ENCODE measurements at regions not wholly inside any gene's neighbourhood (a gene's known extent, or its start where the extent isn't known, plus 50 kb on each side); places are given as distances from the start of the nearest gene placed in this dataset.
A peak's percentile ranks its signal among the peaks of the same experiment; 100 is the strongest.
"Not testable (repeated sequence)": the region's sequence is repeated elsewhere in the genome, so short reads cannot be mapped to it uniquely, and the experiment has no call there.

DNA sequence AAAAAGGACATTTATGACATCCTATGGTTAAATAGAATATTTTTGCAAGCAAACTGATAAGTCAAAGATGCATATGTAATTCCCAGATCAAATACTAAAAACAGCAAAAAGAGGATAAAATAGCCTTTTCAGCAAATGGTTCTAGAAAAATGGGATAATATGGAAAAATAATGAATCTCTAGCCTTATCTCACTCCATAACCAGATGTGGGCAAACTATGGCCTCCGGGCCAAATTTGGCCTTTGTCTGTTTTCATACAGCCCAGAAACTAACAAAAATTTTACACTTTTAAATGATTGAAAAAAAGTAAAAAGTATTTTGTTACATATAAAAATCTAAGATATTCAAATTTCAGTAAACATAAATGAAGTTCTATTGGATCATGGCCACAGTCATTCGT lies 215.4 kb upstream of the PRSS1 start:
- DNase-seq (ENCODE audit: low spot score), result no peak

GRCh38 chr7:142529591-142529990 lies 219.7 kb upstream of the PRSS1 start:
- no peak for DNase-seq (ENCODE audit: low spot score)

- DNase-seq (ENCODE audit: low spot score), result no peak
Observed at GRCh38 chr7:142528608-142529408, 220.5 kb upstream of the PRSS1 start.

- no peak for DNase-seq (ENCODE audit: low spot score)
Observed at GRCh38 chr7:142523821-142524460, 225.3 kb upstream of the PRSS1 start.

DNA sequence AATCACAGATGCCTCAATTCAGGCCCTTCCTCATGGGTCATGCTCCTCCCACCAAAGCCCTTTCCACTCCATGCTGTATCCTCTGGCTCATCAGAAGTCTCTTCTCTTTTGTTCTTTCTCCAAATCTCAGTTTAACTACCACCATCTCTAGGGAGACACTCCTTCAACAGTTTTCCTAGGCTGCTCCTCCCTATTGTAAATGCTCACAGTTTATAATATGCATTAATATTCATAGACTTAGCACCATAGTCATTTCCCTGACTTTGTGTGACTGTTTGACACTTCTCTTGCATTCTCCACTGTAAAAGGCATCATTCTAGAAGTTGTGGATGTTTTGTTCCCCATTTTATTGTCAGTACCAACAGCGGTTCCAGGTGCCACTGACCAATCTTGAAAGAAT lies 226.5 kb upstream of the PRSS1 start:
- DNase-seq (ENCODE audit: low spot score), result no peak

GRCh38 chr7:142520885-142521284 lies 228.4 kb upstream of the PRSS1 start:
- DNase-seq (ENCODE audit: low spot score), result not testable (repeated sequence)

GRCh38 chr7:142520455-142520854 lies 228.8 kb upstream of the PRSS1 start:
- DNase-seq (ENCODE audit: low spot score), result not testable (repeated sequence)

DNA sequence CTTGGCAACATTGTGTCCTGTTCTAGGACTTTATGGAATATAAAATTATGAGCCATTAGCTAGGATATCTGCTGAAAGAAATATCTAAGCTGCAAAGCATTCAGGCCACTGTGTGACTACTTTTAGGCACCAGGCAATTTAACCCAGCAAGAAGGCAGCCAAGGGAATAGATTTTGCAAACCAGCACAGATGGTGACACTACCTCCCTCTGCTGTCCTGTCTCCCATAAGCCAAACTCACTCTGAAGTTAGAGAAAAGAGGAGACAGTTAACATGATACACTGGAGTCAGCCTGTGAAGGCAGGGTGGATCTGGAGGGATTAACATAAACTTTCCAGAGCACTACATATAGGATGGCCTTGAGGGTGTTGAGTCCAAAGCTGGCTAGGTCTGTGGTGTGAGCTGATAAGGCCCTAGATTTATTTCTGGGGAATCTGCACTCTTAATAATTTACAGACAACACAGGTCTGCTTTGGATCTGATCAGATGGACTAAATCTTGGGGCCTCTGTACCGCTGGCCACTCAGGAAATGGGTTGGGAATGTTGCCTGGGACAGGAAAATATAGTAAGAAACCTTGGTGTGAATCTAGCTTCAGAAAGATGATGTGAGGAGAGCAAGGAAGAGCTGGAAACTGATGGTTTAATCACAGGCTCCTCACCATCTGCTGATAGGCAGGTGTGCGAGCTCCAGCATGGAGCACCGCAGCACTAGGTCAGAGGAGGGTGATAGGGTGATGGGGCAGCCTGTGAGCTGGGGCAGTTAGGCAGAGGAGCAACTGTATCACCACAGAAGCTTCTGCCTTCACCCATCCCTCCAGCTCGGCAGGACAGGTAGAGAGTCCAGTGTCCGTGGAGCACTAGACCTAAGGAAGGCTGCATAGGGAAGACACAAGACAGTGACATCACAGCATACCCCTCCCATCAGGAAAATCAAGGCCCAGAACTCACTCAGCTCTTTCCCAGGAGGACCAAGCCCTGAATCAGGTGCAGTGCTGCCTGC lies 229.9 kb upstream of the PRSS1 start:
- no peak for DNase-seq (ENCODE audit: low spot score)

DNA sequence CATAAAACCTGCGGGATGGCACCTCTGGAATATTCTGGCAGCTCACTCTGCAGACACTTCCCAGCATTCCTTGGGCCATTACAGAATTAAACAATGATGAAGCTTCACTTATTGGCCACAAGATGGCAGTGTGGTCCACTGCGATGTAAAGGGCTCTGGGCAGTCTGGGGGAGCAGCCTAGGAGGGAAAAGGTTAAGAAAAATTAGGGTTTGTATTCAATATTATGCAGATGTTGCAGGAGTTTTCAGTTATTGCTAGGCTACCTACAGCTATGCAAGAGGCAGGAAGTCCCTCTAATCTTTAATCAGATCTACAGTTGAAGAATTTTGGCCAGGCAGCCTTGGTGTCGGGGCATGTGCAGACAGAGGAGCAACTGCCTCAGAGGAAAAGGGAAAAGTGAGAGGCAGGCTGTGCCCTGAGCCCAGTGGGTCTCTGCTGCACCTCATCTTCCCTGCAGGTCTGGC lies 233.2 kb upstream of the PRSS1 start:
- peak; percentile 61 for DNase-seq (ENCODE audit: low spot score)

- DNase-seq (ENCODE audit: low spot score), result not testable (repeated sequence)
Observed at GRCh38 chr7:142514716-142515115, 234.6 kb upstream of the PRSS1 start.

DNA sequence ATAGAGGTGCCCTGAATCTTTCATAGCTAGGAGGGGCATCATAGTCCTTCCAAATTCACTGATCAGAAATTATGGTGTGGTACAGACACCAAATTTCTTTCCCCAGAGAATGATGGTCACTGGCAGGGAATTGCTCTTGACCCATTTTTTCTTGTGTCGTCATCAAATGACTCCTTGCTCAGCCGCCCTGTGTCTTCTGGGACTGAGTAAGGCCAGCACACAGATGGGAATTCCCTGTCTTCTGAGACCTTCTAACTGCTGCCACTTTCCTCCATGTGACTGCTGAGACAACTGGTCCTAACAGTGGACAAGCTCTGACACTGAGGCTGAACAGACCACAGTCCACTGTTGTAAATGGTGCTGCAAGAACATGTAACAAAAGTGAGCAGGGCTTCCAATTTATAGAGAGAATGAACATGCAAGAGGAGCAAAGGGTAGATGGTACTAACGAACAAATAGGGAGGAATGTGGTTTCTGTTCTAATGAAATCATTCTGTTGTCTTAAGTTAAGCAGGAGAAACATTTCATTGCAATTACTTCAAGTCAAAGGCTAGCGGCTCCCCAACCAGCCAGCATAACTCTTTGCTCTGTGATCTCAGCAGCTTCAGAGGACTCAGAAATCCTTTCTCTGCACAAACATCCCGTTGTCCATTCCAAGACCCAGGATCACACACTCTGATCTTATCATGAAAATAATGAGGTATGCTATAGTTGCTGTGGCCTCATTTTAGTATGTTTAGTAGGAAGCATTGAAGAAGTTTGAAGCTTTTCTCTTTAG lies 235.9 kb upstream of the PRSS1 start:
- no peak for DNase-seq (ENCODE audit: low spot score)

DNA sequence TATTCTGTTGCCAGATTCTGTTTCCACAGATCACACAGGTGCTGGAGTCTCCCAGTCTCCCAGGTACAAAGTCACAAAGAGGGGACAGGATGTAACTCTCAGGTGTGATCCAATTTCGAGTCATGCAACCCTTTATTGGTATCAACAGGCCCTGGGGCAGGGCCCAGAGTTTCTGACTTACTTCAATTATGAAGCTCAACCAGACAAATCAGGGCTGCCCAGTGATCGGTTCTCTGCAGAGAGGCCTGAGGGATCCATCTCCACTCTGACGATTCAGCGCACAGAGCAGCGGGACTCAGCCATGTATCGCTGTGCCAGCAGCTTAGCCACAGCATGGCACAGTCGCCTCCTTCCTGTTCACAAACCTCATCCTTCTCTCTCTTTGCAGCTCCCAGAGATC lies 237.5 kb upstream of the PRSS1 start:
- no peak for DNase-seq (ENCODE audit: low spot score)

- no peak for DNase-seq (ENCODE audit: low spot score)
Observed at GRCh38 chr7:142511374-142511773, 237.9 kb upstream of the PRSS1 start.

- DNase-seq (ENCODE audit: low spot score), result not testable (repeated sequence)
Observed at GRCh38 chr7:142509235-142509634, 240.0 kb upstream of the PRSS1 start.

- DNase-seq (ENCODE audit: low spot score), result no peak
Observed at GRCh38 chr7:142508251-142508650, 241.0 kb upstream of the PRSS1 start.

- no peak for DNase-seq (ENCODE audit: low spot score)
Observed at GRCh38 chr7:142507799-142508198, 241.5 kb upstream of the PRSS1 start.

- DNase-seq (ENCODE audit: low spot score), result not testable (repeated sequence)
Observed at GRCh38 chr7:142507066-142507465, 242.2 kb upstream of the PRSS1 start.

DNA sequence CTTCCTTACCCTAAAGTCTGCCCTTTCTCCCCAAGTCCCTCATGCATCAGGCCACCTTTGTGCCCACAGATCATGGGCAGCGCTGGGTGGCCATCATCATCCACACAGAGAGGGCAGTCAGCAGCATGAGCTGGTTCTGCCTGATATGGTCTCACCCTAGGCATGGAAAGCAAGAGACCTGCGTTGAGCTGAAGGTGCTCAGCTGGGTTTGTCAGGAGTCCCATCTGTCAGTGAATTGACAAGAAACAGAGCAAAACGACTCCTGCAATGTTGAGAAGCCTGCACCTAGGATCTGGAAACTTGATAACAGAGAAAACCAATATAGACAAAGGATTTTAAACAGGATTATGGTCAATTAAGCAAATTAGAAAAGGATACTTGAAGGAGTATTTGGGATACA lies 242.7 kb upstream of the PRSS1 start:
- no peak for DNase-seq (ENCODE audit: low spot score)

GRCh38 chr7:142503949-142504348 lies 245.3 kb upstream of the PRSS1 start:
- not testable (repeated sequence) for DNase-seq (ENCODE audit: low spot score)

- no peak for DNase-seq (ENCODE audit: low spot score)
Observed at GRCh38 chr7:142503036-142503435, 245.2 kb upstream of the PRSS58 start.

- no peak for DNase-seq (ENCODE audit: low spot score)
Observed at GRCh38 chr7:142501434-142501833, 243.6 kb upstream of the PRSS58 start.

All from AG08396 (cell line).